ENCODE measurements at regions not wholly inside any gene's neighbourhood (a gene's known extent, or its start where the extent isn't known, plus 50 kb on each side); places are given as distances from the start of the nearest gene placed in this dataset.

DNA sequence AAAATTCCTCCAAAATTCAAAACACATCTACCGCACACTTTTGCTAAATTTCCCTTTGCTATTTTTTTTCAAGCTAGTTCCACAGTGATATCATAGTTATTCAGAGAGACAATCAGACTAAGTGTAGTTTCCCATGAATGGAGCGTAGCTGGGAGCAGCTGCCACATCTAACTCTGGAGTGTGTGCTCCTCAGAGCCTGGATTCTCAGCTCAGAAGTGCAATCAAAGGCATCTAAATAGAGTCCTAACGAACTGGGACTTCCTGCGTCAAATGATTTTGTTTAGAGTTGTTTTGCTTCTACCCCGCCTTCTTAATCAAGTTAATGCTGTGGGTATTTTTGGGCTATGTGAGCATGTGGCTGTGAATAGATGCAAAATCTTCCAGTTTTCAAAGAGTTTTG, 160.3 kb downstream of the TMEM18 start:
- TF ChIP-seq, protein P1, sequence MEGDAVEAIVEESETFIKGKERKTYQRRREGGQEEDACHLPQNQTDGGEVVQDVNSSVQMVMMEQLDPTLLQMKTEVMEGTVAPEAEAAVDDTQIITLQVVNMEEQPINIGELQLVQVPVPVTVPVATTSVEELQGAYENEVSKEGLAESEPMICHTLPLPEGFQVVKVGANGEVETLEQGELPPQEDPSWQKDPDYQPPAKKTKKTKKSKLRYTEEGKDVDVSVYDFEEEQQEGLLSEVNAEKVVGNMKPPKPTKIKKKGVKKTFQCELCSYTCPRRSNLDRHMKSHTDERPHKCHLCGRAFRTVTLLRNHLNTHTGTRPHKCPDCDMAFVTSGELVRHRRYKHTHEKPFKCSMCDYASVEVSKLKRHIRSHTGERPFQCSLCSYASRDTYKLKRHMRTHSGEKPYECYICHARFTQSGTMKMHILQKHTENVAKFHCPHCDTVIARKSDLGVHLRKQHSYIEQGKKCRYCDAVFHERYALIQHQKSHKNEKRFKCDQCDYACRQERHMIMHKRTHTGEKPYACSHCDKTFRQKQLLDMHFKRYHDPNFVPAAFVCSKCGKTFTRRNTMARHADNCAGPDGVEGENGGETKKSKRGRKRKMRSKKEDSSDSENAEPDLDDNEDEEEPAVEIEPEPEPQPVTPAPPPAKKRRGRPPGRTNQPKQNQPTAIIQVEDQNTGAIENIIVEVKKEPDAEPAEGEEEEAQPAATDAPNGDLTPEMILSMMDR (conservative IDR thresholded peaks at IDR 0.05 in 1 of 2, IDR thresholded peaks at IDR 0.05 in 1 of 2; ENCODE audit: low read depth in 1 of 2, low read length in 2 of 2): no peak
- no peak for TF ChIP-seq EZH2 (IDR thresholded peaks at IDR 0.05; ENCODE audit: low read length, missing control alignments)
